ENCODE measurements at regions not wholly inside any gene's neighbourhood (a gene's known extent, or its start where the extent isn't known, plus 50 kb on each side); places are given as distances from the start of the nearest gene placed in this dataset.

DNA sequence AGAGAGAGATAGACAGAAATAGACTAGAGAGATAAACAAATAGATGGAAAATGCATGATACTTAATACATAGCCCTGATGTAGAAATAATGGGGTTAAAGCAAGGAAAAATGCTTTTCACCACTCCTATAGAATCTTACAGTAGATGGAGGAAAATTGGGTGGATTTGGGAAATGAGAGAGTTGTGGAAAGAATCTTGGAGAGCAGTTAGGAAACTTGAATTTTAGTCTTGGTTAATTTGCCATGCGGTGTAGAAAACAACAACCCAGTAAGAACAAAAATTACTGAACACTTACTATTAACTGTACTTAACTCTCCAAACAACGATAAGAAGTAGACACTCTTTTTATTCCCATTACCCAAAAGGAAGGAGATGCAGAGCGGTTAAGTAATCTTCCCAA, 329.8 kb downstream of the ZNF608 start:
- DNase-seq: no peak

DNA sequence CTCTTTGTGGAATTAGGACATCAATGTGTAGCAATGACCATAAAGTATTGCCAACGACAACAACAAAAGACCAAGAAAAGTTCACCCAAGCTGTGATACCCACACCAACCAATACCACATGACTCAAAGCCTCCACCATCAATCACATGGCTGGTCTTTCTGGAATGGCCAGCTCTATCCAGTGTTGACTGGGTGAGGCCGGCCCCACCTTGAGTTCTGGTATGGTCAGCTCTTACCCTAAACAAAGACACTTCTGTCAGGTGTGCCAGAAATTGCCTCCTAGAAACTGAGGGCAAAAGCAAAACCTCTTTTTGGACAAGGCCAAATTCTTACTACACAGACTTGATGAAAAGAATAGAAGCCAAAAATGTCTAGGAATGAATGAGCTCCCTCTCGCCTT, 331.5 kb downstream of the ZNF608 start:
- DNase-seq: no peak

- DNase-seq: peak in 1 of 3 experiments; percentile 5
Observed at GRCh38 chr5:124410539-124411488, 335.6 kb downstream of the ZNF608 start.

DNA sequence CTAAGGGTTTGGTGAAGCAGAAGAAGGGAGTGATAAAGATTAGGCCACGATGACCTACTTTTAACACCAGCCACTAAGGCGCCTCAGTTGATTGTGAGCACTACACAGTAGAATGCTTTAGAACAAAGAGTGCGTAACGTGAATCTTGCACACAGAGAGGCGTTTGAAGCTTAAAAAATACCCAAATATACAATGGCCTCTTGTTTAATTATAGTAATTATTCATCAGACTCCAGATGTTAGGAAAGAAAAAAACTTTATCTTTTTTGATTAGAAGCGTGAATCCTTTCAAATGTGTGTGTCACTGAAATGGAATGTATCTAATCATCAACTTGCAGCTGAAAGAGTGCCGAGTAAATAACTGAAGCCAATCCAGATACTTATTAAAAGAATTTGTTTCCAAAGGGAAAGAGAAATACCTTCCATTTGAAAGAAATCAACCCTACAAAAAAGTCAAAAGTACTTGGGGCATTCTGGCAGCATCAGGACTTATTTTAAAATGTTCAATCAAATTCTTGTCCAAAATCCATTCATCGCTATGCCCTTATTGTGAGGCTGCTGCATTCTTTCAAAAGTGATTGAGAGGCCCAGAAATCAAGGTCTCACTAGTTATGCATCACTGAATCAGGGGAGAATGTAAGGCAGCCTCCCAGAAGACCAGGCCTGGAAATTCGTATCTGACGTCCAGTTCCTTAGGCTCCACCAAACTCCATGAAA, 337.5 kb downstream of the ZNF608 start:
- no peak for DNase-seq

DNA sequence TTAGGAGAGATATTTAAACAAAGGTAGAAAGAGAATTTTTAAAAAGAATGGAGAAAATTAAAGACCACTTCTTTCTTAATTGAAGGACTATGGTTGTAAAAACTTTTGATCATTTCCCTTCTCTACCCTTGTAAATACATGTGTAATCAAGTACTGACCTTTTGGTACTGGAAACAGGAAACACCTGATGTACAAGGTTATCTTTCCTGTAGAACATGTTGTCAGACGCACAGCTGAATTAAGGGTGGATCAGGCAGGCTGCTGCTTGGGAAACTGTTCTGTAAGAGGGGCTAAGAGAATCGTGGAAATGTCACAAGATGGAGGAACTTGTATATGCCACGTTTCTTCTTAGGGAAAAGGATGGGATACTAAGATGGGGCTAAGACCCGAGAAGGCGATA, 341.6 kb downstream of the ZNF608 start:
- no peak for DNase-seq

GRCh38 chr5:124403281-124403680, 343.2 kb downstream of the ZNF608 start:
- no peak for DNase-seq

- no peak for DNase-seq
Observed at GRCh38 chr5:124402144-124402581, 344.3 kb downstream of the ZNF608 start.

DNA sequence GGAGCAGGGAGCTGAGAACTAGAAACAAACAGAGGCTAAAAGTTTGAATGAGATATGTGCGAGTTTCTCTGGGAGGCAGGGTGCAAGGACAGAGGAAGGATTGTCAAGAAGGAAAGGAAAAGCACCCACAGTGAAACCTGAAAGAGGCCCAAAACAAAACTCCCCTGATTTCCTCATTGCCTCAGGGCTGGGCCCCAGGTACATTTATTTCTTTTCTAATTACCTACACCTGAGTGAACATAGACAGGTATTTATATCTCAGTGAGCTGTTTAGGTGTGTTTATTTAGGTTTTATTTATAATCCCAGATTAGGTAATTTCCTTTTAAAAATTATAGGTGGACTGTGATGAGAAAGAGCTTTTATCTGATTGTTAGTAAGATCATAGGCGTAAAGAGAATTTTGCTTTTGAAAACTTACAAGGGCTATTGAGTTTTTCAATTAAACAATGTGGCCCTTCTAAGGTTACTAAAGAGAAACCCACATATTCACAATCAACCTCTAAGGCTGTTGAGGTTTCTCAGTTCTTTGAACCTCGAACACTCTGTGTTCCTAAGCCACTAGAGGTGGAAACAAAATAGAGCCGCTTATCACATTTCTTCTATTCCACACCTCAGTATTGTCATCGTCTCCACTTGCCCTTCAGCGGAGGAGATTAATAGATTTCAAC, 344.8 kb downstream of the ZNF608 start:
- peak; percentile 10 to 71 (median 25) for DNase-seq

DNA sequence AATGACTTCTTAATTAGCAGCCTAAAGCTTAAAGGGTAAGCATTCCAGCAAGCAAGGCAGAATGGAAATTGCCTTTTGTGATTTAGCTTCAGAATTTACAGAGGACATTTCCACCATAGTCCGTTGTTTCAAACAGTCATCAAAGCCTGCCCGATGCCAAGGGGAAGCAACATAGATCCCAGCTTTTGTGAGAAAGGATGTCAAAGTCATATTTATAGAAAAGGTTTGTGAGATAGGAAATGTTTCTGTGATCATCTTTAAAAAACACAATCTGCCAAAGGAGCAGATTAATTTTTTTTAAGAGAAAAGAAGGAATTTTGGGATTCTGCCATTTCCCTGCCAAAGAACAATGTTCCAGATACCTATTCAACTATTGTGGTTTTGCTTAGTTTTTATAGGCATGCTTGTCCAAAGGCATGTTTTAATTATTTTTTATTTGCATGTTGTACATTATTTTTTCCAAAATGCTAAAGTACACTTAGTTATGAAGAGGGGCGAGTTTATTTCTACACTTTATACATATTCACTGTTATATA, 346.9 kb downstream of the ZNF608 start:
- no peak for DNase-seq

GRCh38 chr5:124398460-124398859, 348.0 kb downstream of the ZNF608 start:
- peak in 1 of 3 experiments; percentile 19 for DNase-seq

DNA sequence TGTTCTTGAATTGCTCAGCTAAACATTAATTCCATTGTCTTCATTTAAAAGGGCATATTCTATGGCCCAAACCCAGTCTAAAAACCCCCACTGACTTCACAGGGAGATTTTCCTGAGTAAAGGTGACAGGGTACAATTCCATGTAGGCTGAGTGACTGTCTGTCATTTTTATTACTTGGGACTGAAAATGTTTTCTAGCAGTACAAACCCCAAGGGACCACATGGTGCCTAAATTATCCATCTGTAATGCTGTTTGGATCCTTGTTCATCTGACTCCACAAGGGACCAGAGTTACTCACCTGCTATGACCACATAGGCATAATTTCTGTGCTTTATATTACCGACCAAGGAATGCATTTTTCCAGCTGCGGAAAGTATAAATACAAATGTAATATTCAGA, 349.1 kb downstream of the ZNF608 start:
- DNase-seq: peak in 2 of 3 experiments; percentile 9 to 23

DNA sequence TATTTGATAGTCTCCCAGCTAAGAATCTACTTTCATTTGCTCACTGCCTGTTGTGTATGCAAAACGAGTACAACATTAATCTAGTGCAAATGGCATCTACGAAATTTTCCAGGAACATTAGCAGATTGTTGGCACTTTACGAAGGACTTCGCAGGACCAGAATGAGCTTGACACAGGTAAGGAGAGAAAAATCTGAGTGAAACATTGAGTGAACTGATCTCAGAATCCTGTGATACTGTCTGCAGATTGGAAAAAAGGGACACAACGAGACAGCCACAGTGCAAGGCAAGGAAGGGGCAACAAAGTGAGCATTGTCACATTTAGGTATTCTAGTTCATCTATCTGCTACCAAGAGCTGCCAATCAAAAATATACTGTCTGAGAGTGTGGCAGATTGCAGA, 350.5 kb downstream of the ZNF608 start:
- no peak for DNase-seq

DNA sequence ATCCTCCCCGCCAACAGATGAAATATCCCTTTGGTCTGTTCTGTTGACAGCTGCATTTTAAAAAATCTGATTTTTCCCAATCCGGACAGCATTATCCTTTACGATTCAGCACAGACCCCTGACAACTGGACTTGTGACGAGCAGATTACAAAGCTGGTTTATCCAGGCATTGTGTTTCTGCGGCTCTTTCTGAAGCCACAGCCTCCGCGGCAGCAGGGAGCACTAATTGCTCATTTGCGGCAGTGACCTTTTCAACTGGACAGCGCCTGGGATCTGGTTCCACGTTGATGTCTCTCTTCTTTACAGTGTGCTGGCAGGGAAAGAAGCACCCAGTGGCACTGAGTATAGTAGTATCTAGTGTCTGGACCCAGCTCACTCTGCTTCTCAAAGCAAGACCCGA, 351.2 kb downstream of the ZNF608 start:
- peak in 1 of 3 experiments; percentile 12 for DNase-seq

DNA sequence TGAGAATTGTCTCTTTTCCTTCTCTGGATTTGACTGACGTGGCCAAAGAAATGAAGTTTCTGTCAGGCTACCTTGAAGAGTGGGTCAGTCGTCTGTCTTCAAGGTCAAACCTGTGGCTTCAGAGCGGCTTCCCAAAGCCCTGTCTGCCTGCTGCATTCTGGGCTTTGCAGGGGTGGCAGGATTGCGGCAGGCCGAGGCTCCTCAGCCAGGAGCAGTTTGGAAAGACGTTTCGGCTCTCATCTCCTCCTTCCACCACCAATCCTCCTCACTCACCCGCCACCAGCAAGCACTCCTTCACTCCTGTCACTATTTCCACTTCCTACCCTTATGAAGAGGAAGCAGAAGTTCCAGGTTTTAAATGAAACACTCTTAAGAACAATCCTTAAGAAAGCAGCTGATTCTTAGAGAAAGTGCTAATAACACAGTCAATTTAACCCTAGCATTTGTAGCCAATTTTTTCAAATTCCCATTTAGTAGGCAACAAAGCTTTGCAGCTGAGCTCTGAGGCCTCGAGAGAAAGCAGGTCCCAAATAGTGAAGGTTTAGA, 351.7 kb downstream of the ZNF608 start:
- DNase-seq: no peak

DNA sequence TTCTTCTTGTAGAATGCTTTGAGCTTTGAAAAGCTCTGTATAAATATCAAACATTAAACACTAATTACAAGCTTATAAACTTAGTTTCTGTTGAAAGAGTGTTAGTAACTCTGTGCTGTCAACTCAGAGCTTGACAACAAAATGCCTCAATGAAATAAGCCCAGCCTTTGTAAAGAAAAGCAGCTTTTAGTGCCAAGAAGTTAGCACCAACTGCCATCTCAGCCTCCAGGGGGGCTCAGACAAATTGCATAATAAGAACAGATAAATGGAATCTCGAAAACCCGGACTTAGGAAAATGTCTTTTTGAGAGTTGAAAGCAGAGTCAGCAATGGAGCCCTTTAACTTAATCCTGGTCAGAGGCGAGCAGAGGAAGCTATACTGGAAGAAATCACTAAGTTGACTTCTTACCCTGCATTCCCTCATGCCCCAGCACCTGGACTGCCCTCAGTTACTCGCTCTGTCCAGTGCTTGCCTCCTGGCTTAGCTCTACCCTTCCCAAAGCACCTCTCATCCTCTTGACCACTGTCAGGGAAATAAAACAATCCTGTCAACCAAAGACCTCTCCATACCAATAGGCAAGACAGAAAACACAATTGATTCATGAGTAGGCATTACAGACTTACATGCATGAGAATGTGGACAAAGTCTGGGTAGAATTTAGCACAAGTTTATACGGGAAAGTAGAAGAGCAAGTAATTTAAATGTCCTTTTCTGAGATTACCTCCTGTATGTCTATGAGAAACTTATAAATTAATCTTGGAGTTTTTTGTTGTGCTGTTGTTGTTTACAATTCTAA, 352.7 kb downstream of the ZNF608 start:
- no peak for DNase-seq

- no peak for DNase-seq
Observed at GRCh38 chr5:124383693-124384092, 362.7 kb downstream of the ZNF608 start.

GRCh38 chr5:124377386-124377785, 369.1 kb downstream of the ZNF608 start:
- DNase-seq: no peak

- no peak for DNase-seq
Observed at GRCh38 chr5:124373883-124374282, 372.6 kb downstream of the ZNF608 start.

DNA sequence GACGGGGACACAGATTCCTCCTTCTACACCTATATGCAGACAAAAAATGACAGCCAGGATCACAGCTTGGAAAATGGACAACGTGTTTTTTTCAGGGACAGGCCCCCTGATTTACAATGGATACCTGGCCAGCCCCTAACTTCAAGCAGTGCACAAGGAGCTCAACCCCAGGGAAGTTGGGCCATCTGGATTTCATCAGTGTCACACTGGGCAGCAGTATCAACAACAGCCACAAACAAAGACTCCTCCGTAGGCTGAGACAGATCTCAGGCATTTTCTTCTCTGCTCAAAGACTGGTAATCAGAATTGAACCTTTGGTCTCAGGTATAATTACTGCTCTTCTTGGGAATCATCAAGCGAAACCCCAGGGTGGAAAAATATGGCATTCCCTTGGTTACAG, 374.0 kb downstream of the ZNF608 start:
- no peak for DNase-seq

- DNase-seq: no peak
Observed at GRCh38 chr5:124371111-124371706, 375.2 kb downstream of the ZNF608 start.

- DNase-seq: no peak
Observed at GRCh38 chr5:124370601-124371000, 375.8 kb downstream of the ZNF608 start.
